Parathyroid adenoma (tissue), 2 donors: ENCODE measurements at regions not wholly inside any gene's neighbourhood (a gene's known extent, or its start where the extent isn't known, plus 50 kb on each side); places are given as distances from the start of the nearest gene placed in this dataset.

Experiments
- H2AFZ ChIP-seq: fragments of 300-600 bp; sonication (generic); one replicate; pipeline ENCODE4 v1.7.0; 2017; ENCODE audit warnings: antibody characterized with exemption, mild to moderate bottlenecking
- H3K27ac ChIP-seq: fragments of 300-600 bp; sonication (generic); one replicate; pipeline ENCODE4 v1.7.0; 2017
- H3K27me3 ChIP-seq: fragments of 300-600 bp; sonication (generic); one replicate; pipeline ENCODE4 v1.7.0; 2017; ENCODE audit warnings: low read length; ENCODE audit not compliant: control insufficient read depth, insufficient read depth
- H3K36me3 ChIP-seq: fragments of 300-600 bp; sonication (generic); one replicate; pipeline ENCODE4 v1.7.0; 2017; ENCODE audit warnings: low read length; ENCODE audit not compliant: control insufficient read depth, insufficient read depth
- H3K4me1 ChIP-seq: fragments of 300-600 bp; sonication (generic); one replicate; pipeline ENCODE4 v1.7.0; 2017; ENCODE audit warnings: control low read depth
- H3K4me2 ChIP-seq: fragments of 300-600 bp; sonication (generic); one replicate; pipeline ENCODE4 v1.7.0; 2017; ENCODE audit warnings: low read length
- H3K4me3 ChIP-seq: fragments of 300-600 bp; sonication (generic); one replicate; pipeline ENCODE4 v1.7.0; 2017; ENCODE audit warnings: low read depth, low read length
- H3K79me2 ChIP-seq: fragments of 300-600 bp; sonication (generic); one replicate; pipeline ENCODE4 v1.7.0; 2017; ENCODE audit warnings: control low read depth
- H3K9ac ChIP-seq: fragments of 300-600 bp; sonication (generic); one replicate; pipeline ENCODE4 v1.7.0; 2017; ENCODE audit warnings: mild to moderate bottlenecking
- H3K9me3 ChIP-seq: fragments of 300-600 bp; sonication (generic); one replicate; pipeline ENCODE4 v1.7.0; 2017; ENCODE audit warnings: low read length; ENCODE audit not compliant: control insufficient read depth
- CTCF ChIP-seq: fragments of 300-600 bp; sonication (generic); IDR thresholded peaks from one replicate; pipeline ENCODE4 v1.7.0; 2017; ENCODE audit warnings: antibody characterized with exemption, mild to moderate bottlenecking
- donor health status: primary hyperparathyroidism.

GRCh38 chr11:80669620-80670019 is 1228.8 kb upstream of the TENM4 start:
- no peaks in the 10 kb centered on the region for H3K79me2 ChIP-seq
- H3K9me3 ChIP-seq, result no peaks in the 10 kb centered on the region

GRCh38 chr11:80668039-80668438 is 1227.2 kb upstream of the TENM4 start:
- TF ChIP-seq CTCF, result no peak
- Histone ChIP-seq H3K9ac (no peak overlapping the region), H3K4me2 (no peak overlapping the region)

More at GRCh38 chr11:80669620-80670019, 1228.8 kb upstream of the TENM4 start:
- Histone ChIP-seq H2AFZ (no peak overlapping the region), H3K36me3 (no peaks in the 10 kb centered on the region), H3K27ac (no peak overlapping the region), H3K4me3 (no peak overlapping the region), H3K4me1 (no peaks in the 10 kb centered on the region), H3K27me3 (no peaks in the 10 kb centered on the region), H3K9ac (no peak overlapping the region), H3K4me2 (no peak overlapping the region)
- no peak for TF ChIP-seq CTCF

GRCh38 chr11:80655834-80656233 is 1215.0 kb upstream of the TENM4 start:
- Histone ChIP-seq H3K36me3 (no peaks in the 10 kb centered on the region), H3K4me1 (no peaks in the 10 kb centered on the region), H3K27ac (no peak overlapping the region), H3K4me2 (no peak overlapping the region), H3K27me3 (no peaks in the 10 kb centered on the region), H3K79me2 (no peaks in the 10 kb centered on the region), H2AFZ (no peak overlapping the region), H3K4me3 (no peak overlapping the region), H3K9me3 (no peaks in the 10 kb centered on the region), H3K9ac (no peak overlapping the region)
- TF ChIP-seq CTCF, result no peak

More at GRCh38 chr11:80668039-80668438, 1227.2 kb upstream of the TENM4 start:
- no peak overlapping the region for H2AFZ ChIP-seq
- no peaks in the 10 kb centered on the region for H3K4me1 ChIP-seq
- H3K36me3 ChIP-seq, result no peaks in the 10 kb centered on the region
- H3K9me3 ChIP-seq, result no peaks in the 10 kb centered on the region
- H3K27ac ChIP-seq, result no peak overlapping the region
- no peaks in the 10 kb centered on the region for H3K27me3 ChIP-seq
- no peaks in the 10 kb centered on the region for H3K79me2 ChIP-seq
- no peak overlapping the region for H3K4me3 ChIP-seq

GRCh38 chr11:80650966-80651365 is 1210.1 kb upstream of the TENM4 start:
- Histone ChIP-seq H3K27me3 (no peaks in the 10 kb centered on the region), H3K9ac (no peak overlapping the region), H3K36me3 (no peaks in the 10 kb centered on the region)

More at GRCh38 chr11:80650966-80651365, 1210.1 kb upstream of the TENM4 start:
- no peak for TF ChIP-seq CTCF
- Histone ChIP-seq H3K27ac (no peak overlapping the region), H2AFZ (no peak overlapping the region), H3K4me1 (no peaks in the 10 kb centered on the region), H3K79me2 (no peaks in the 10 kb centered on the region), H3K9me3 (no peaks in the 10 kb centered on the region), H3K4me2 (no peak overlapping the region), H3K4me3 (no peak overlapping the region)
